ENCODE measurements at regions not wholly inside any gene's neighbourhood (a gene's known extent, or its start where the extent isn't known, plus 50 kb on each side); places are given as distances from the start of the nearest gene placed in this dataset.

- Histone ChIP-seq H2AFZ (ENCODE audit: low read depth, low read length) (no peak overlapping the region), H3K27me3 (ENCODE audit: control insufficient read depth in 2 of 2, insufficient read depth in 2 of 2, low read length in 2 of 2) (no peaks in the 10 kb centered on the region), H3K9me1 (replicated peaks; ENCODE audit: control insufficient read depth, extremely low read depth, insufficient read depth, low read length) (no peaks in the 10 kb centered on the region), H3K9ac (replicated peaks; ENCODE audit: extremely low read depth, insufficient read depth, low read length) (no peak overlapping the region), H3K9me3 (replicated peaks; ENCODE audit: control insufficient read depth, insufficient read depth, low read length) (no peaks in the 10 kb centered on the region), H3K36me3 (ENCODE audit: control insufficient read depth in 2 of 2, extremely low read depth in 1 of 2, insufficient read depth in 2 of 2, low read length in 2 of 2) (no peaks in the 10 kb centered on the region), H3K4me3 (replicated peaks in 1 of 3; ENCODE audit: insufficient read depth in 1 of 3, low read depth in 1 of 3, low read length in 3 of 3) (no peak overlapping the region), H3K79me2 (ENCODE audit: control insufficient read depth, insufficient read depth, low read length) (no peaks in the 10 kb centered on the region), H3K4me2 (ENCODE audit: insufficient read depth, low read length) (no peak overlapping the region), H4K20me1 (replicated peaks; ENCODE audit: control insufficient read depth, extremely low read depth, insufficient read depth, low read length) (no peaks in the 10 kb centered on the region), H3K4me1 (ENCODE audit: control insufficient read depth, extremely low read depth, insufficient read depth, low read length) (no peaks in the 10 kb centered on the region), H3K27ac (ENCODE audit: insufficient read depth, low read depth, low read length) (no peak overlapping the region)
- no TSS peak for BruUV-seq (replicated peaks)
- dilution Hi-C loops (cut with MboI; ENCODE audit: extremely low pct_ligation_motif_present, low sequenced_read_pairs) (no loop called here), intact Hi-C loops (cut with micrococcal nuclease) (no loop called here)
- DNase-seq (ENCODE audit: low read depth, low spot score), result no peak
- ChIA-PET CTCF (no interaction called here), POLR2A (no interaction called here)
- TF ChIP-seq GATA2 (IDR thresholded peaks at IDR 0.05; ENCODE audit: insufficient read depth, insufficient read length, low read depth, low read length) (no peak), POLR2A (IDR thresholded peaks at IDR 0.05; ENCODE audit: low read depth, low read length) (no peak), POLR2AphosphoS5 (IDR thresholded peaks at IDR 0.05; ENCODE audit: insufficient read depth, low read depth, low read length) (no peak), FOS (IDR thresholded peaks at IDR 0.05; ENCODE audit: borderline replicate concordance, insufficient read depth, low read length) (no peak), JUN (IDR thresholded peaks at IDR 0.05; ENCODE audit: borderline replicate concordance, insufficient read depth, insufficient read length, low read depth) (no peak)
- TF ChIP-seq, protein P1, sequence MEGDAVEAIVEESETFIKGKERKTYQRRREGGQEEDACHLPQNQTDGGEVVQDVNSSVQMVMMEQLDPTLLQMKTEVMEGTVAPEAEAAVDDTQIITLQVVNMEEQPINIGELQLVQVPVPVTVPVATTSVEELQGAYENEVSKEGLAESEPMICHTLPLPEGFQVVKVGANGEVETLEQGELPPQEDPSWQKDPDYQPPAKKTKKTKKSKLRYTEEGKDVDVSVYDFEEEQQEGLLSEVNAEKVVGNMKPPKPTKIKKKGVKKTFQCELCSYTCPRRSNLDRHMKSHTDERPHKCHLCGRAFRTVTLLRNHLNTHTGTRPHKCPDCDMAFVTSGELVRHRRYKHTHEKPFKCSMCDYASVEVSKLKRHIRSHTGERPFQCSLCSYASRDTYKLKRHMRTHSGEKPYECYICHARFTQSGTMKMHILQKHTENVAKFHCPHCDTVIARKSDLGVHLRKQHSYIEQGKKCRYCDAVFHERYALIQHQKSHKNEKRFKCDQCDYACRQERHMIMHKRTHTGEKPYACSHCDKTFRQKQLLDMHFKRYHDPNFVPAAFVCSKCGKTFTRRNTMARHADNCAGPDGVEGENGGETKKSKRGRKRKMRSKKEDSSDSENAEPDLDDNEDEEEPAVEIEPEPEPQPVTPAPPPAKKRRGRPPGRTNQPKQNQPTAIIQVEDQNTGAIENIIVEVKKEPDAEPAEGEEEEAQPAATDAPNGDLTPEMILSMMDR (IDR thresholded peaks at IDR 0.05; ENCODE audit: extremely low read depth in 1 of 2, insufficient read depth in 1 of 2, low read depth in 1 of 2, low read length in 2 of 2), result no peak
- TF ChIP-seq, protein P2, sequence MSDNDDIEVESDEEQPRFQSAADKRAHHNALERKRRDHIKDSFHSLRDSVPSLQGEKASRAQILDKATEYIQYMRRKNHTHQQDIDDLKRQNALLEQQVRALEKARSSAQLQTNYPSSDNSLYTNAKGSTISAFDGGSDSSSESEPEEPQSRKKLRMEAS (IDR thresholded peaks at IDR 0.05; ENCODE audit: insufficient read depth, insufficient read length), result no peak
- FAIRE-seq, result no peak
These were observed 221.3 kb downstream of the DLL1 start for GRCh38 chr6:170069611-170070010.
